AG09319 (cell line): ENCODE measurements at regions not wholly inside any gene's neighbourhood (a gene's known extent, or its start where the extent isn't known, plus 50 kb on each side); places are given as distances from the start of the nearest gene placed in this dataset.

Experiments
- DNase-seq: peaks from one replicate; pipeline ENCODE4 v3.0.0-alpha.2; 2010; ENCODE audit warnings: low read depth; ENCODE audit errors: extremely low read depth
- CTCF ChIP-seq: IDR thresholded peaks from 2 replicates; pipeline ENCODE4 v1.5.1; 2011; ENCODE audit warnings: low read depth, mild to moderate bottlenecking, inconsistent platforms, low read length, moderate library complexity

- DNase-seq, result no peak
- TF ChIP-seq CTCF, result no peak
Observed at GRCh38 chr20:7426890-7427496, 513.3 kb downstream of the HAO1 start.

GRCh38 chr20:7428946-7429345 is 511.3 kb downstream of the HAO1 start:
- TF ChIP-seq CTCF, result no peak

GRCh38 chr20:7432612-7433011 is 507.6 kb downstream of the HAO1 start:
- no peak for DNase-seq
- TF ChIP-seq CTCF, result no peak

More at GRCh38 chr20:7428946-7429345, 511.3 kb downstream of the HAO1 start:
- no peak for DNase-seq

GRCh38 chr20:7437311-7437710 is 502.9 kb downstream of the HAO1 start:
- no peak for DNase-seq
- TF ChIP-seq CTCF, result no peak

- DNase-seq, result no peak
- TF ChIP-seq CTCF, result no peak
Observed at GRCh38 chr20:7449269-7449668, 491.0 kb downstream of the HAO1 start.

- no peak for TF ChIP-seq CTCF
Observed at GRCh38 chr20:7452890-7453289, 487.4 kb downstream of the HAO1 start.

GRCh38 chr20:7454047-7454446 is 486.2 kb downstream of the HAO1 start:
- no peak for TF ChIP-seq CTCF
- no peak for DNase-seq

More at GRCh38 chr20:7452890-7453289, 487.4 kb downstream of the HAO1 start:
- DNase-seq, result no peak
